Heart right ventricle (tissue), 16 donors: ENCODE measurements at regions not wholly inside any gene's neighbourhood (a gene's known extent, or its start where the extent isn't known, plus 50 kb on each side); places are given as distances from the start of the nearest gene placed in this dataset.

Experiments
- ATAC-seq, 8 donors: fragments of 200-7000 bp; cut with Tn5 transposase; one replicate each; pipeline ENCODE4 v1.9.1; 2020; ENCODE audit warnings: mild to moderate bottlenecking in 8 of 8, moderate library complexity in 8 of 8, moderate number of reproducible peaks in 1 of 8
- DNase-seq, 2 donors: peaks; one replicate each; pipeline ENCODE4 v3.0.0-alpha.2; 2020
- H3K27ac ChIP-seq, 10 donors: fragments of 200-600 bp; sonication (generic) in 2 of 10; one replicate each; pipeline versions ENCODE4 v1.5.0 to v1.8.0; 2020 to 2022; ENCODE audit warnings: mild to moderate bottlenecking in 3 of 10
- H3K27me3 ChIP-seq, 7 donors: fragments of 200-600 bp; one replicate each; pipeline ENCODE4 v1.8.0; 2021 to 2022; ENCODE audit warnings: mild to moderate bottlenecking in 2 of 7
- H3K36me3 ChIP-seq, 9 donors: fragments of 200-600 bp; sonication (generic) in 1 of 9; one replicate each; pipeline versions ENCODE4 v1.5.0 to v1.8.0; 2020 to 2022; ENCODE audit warnings: mild to moderate bottlenecking in 2 of 9
- H3K4me1 ChIP-seq, 9 donors: fragments of 200-600 bp; sonication (generic) in 1 of 9; one replicate each; pipeline versions ENCODE4 v1.5.0 to v1.8.0; 2020 to 2022; ENCODE audit warnings: mild to moderate bottlenecking in 4 of 9
- H3K4me3 ChIP-seq, 10 donors: fragments of 200-600 bp; sonication (generic) in 2 of 10; one replicate each; pipeline versions ENCODE4 v1.5.0 to v1.8.0; 2020 to 2022; ENCODE audit warnings: mild to moderate bottlenecking in 7 of 10, moderate library complexity in 2 of 10
- H3K9me3 ChIP-seq, 11 donors: fragments of 200-600 bp in 10 of 11; sonication (generic) in 2 of 11; one replicate each; pipeline versions ENCODE4 v1.5.0 to v1.8.0; 2013 to 2022; ENCODE audit warnings: mild to moderate bottlenecking in 2 of 11, control low read depth in 1 of 11, moderate library complexity in 1 of 11
- WGBS, 2 donors: extraction: QIAGEN DNeasy Blood & Tissue Kit; methylation state at CpG; one replicate each; pipeline ENCODE4 v1.1.7; 2013; ENCODE audit warnings: inconsistent platforms in 1 of 2; 5-methylcytosine and 5-hydroxymethylcytosine counted together
- intact Hi-C, 10 donors: fragments of 100-400 bp; cut with DNase I; formaldehyde crosslinking; loops; one replicate each; pipeline versions ENCODE4 v1.11.1 to v1.14.2; 2022
- TF ChIP-seq, protein P1 (sequence below), 9 donors: fragments of 200-600 bp; sonication (generic) in 2 of 9; IDR thresholded peaks; one replicate each; pipeline versions ENCODE4 v1.5.0 to v1.8.0; 2021 to 2022; ENCODE audit warnings: antibody characterized with exemption in 9 of 9, mild to moderate bottlenecking in 5 of 9, moderate library complexity in 1 of 9
- donor health status: Arrhythmogenic right ventricular cardiomyopathy.
- donor health status: ischemic (EF 13 %, LVEDD 7.1; RV severe dilation, severe dysfunction).
- donor health status: healthy with polysubstance abuse.
- donor health status: DM: no; HTN: yes; CAD: no.
- donor health status: DM: no; HTN: no; CAD: no.
- donor health status: ischemic (EF 25% LVEDD 6.9; RV normal size, moderate dysfunction).
- donor health status: ischemic (EF 25% LVEDD 5.7; RV mildly dilated, moderate dysfunction).
- donor health status: healthy.
- donor health status: DM: yes; HTN: yes; CAD: no.
- donor health status: Ischemic cardiomyopathy.
- donor health status: ischemic (EF 35%, LVEDD 5.7; RV mildly dilated, moderate dysfunction).
- donor health status: nonischemic (EF 11% LVEDD 7.7; RV severe dilation, severe dysfunction).
- donor health status: DM: yes; HTN: yes; CAD: no.
- donor health status: PGD.
- donor health status: ischemic (EF 29% LVEDD 5.4; RV normal size, mild dysfunction).
- donor health status: nonischemic (EF 23%, LVEDD 6.1; RV moderate dilation, normal function).

DNA sequence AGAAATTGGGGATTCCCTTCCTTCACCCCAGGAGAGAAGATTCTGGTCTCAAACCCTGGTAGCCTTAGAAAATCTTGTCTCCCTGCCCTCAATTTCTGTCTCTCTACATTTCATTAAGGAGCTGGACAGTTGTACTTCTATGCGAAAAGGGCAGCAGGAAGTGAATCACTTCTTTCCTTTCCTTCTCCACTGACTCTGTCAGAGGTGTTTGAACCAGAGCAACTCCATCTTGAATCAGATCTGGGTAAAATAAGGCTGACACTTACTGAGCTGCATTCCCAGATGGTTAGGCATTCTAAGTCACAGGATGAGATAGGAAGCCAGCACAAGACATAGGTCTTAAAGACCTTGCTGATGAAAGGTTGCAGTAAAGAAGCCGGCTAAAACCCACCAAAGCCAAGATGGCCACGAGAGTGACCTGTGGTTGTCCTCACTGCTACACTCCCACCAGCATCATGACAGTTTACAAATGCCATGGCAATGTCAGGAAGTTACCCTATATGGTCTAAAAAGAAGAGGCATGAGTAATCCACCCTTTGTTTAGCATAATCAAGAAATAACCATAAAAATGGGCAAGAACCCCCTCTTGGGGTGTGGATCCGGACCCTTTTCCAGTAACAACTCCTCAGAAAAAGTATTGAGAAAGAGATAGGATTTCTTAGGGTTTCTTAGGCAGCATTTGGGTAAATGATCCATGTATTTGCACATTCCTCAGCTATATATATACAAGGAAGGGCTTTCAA is 95.8 kb upstream of the PLCB4 start:
- intact Hi-C loops, result no loop called here
- Histone ChIP-seq H3K4me3 (no peak overlapping the region), H3K36me3 (no peaks in the 10 kb centered on the region), H3K9me3 (no peaks in the 10 kb centered on the region), H3K27ac (peak overlapping the region in 1 of 10 donors; percentile 70), H3K27me3 (no peaks in the 10 kb centered on the region), H3K4me1 (peaks cover 0 to 45% (median 15%) of the 10 kb centered on the region in 9 donors)
- DNase-seq, result no peak
- ATAC-seq, result no peak
- WGBS, 2 donors, result 92 to 94% methylated on average over 4 of the region's 4 CpGs
- TF ChIP-seq, protein P1, sequence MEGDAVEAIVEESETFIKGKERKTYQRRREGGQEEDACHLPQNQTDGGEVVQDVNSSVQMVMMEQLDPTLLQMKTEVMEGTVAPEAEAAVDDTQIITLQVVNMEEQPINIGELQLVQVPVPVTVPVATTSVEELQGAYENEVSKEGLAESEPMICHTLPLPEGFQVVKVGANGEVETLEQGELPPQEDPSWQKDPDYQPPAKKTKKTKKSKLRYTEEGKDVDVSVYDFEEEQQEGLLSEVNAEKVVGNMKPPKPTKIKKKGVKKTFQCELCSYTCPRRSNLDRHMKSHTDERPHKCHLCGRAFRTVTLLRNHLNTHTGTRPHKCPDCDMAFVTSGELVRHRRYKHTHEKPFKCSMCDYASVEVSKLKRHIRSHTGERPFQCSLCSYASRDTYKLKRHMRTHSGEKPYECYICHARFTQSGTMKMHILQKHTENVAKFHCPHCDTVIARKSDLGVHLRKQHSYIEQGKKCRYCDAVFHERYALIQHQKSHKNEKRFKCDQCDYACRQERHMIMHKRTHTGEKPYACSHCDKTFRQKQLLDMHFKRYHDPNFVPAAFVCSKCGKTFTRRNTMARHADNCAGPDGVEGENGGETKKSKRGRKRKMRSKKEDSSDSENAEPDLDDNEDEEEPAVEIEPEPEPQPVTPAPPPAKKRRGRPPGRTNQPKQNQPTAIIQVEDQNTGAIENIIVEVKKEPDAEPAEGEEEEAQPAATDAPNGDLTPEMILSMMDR (IDR thresholded peaks at IDR 0.05), result no peak

DNA sequence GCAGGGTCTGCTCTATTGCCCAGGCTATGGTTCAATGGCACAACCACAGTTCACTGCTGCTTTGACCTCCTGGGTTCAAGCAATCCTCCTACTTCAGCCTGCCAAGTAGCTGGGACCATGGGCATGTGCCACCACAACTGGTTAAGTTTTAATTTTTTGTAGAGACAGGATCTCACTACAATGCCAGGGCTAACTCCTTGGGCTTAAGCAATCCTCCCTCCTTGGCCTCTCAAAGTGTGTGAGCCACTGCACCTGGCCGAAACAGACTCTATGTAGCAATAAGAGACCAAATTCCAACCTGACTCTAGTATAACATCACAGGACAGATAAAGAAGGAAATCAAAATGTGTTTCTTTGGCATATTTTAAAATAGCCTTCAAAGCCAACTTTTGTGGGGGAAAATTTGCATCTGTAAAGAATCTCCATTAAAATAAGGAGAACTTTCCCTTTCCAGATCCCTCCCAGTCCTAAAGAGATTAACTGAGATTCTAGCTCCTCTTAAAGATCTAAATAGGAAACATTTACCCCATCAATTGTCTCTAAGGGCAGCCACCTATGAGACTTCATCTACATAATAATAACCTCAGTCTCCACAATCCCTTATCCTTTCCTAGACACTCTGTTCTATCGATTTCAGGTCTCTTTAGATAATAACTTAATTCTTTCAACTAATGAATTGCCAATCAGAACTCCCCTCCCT is 94.7 kb upstream of the PLCB4 start:
- Histone ChIP-seq H3K9me3 (no peaks in the 10 kb centered on the region), H3K4me3 (no peak overlapping the region), H3K27me3 (no peaks in the 10 kb centered on the region), H3K36me3 (no peaks in the 10 kb centered on the region), H3K27ac (no peak overlapping the region), H3K4me1 (peaks cover 0 to 35% (median 8%) of the 10 kb centered on the region in 9 donors)
- WGBS, 2 donors, result 84 to 94% methylated on average over 2 of the region's 2 CpGs
- TF ChIP-seq, protein P1 (IDR thresholded peaks at IDR 0.05), result no peak
- intact Hi-C loops, result no loop called here
- DNase-seq (no peak), ATAC-seq (no peak)

DNA sequence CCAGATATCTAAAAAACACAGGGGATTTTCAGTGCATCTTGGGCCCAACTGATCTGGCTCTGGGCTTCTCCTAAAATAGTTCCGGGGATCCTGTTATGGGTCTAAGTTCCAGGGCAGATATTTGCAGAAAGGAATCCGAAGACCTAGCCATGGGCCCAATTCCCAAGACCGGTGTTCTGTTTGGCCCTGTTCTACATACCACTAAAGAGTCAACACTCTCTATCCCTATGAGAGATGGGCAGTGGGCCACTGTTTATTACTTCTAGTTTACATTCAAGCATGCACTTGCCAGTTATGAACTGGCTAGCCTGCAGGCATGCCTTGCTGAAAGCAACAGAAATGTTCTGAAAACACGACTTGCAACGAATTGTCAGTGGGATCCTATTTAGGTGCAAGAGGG is 87.4 kb upstream of the PLCB4 start:
- Histone ChIP-seq H3K27ac (no peak overlapping the region), H3K4me3 (no peak overlapping the region), H3K36me3 (no peaks in the 10 kb centered on the region), H3K9me3 (no peaks in the 10 kb centered on the region), H3K4me1 (no peaks in the 10 kb centered on the region), H3K27me3 (no peaks in the 10 kb centered on the region)
- ATAC-seq (no peak), DNase-seq (no peak)
- intact Hi-C loops, result no loop called here
- TF ChIP-seq, protein P1 (IDR thresholded peaks at IDR 0.05), result no peak
- WGBS, 2 donors, result 59 to 61% methylated on average over 5 of the region's 5 CpGs

DNA sequence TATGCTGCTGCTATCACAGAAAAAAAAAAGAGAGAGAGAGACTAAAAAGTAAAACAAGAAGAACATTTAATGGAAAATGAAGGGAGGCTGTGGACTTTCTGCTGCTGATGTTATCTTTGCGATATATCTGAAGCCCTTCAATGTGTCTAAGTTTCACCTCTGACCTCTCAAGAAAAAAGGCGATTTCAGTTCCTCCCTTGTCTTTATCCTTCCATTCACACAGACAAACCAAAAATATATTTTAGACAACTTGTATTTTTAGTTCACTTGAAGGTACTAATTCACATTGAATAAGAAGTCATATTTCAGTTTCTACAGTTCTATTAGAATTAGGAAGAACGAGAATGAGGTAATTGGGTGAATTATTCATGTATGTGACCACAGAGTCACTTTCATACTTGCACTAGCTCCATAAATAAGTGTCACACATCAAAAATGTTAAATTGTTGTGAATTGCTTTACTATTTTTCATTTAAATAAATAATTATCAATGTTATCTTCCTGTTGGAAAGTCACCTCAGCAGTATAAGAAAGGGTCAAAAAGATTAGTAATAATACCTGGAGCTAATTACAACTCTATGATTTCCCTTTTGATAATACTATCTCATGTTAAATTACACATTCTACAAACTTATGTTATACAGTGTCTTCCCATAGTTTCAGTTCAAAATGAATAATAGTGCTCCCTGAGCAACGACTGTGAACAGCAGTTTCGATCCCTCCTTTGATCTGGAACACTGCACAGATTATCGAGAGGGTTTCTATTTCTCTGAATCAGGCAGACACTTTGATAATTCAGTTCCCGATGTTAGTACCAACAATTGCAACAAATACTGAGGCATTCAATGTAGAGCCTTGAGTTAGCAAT is 85.2 kb upstream of the PLCB4 start:
- no peaks in the 10 kb centered on the region for H3K27me3 ChIP-seq
- no peaks in the 10 kb centered on the region for H3K36me3 ChIP-seq
- ATAC-seq (no peak), DNase-seq (no peak)
- H3K4me3 ChIP-seq, result no peak overlapping the region
- H3K27ac ChIP-seq, result no peak overlapping the region
- TF ChIP-seq, protein P1 (IDR thresholded peaks at IDR 0.05), result no peak
- peaks cover 0 to 7% (median 0%) of the 10 kb centered on the region in 9 donors for H3K4me1 ChIP-seq
- intact Hi-C loops, result no loop called here
- WGBS, 2 donors, result 90 to 91% methylated on average over 7 of the region's 7 CpGs
- H3K9me3 ChIP-seq, result no peaks in the 10 kb centered on the region
